Transverse colon (tissue), 3 donors: ENCODE measurements at regions not wholly inside any gene's neighbourhood (a gene's known extent, or its start where the extent isn't known, plus 50 kb on each side); places are given as distances from the start of the nearest gene placed in this dataset.

Source experiments
- POLR2A ChIP-seq: fragments of 450-650 bp; IDR thresholded peaks from one replicate; pipeline ENCODE4 v1.6.1; 2016; ENCODE audit warnings: antibody characterized with exemption, mild to moderate bottlenecking, moderate library complexity
- TF ChIP-seq, protein P1 (sequence below), 5 experiments: fragments of 200-600 bp in 3 of 5; fragments of 450-650 bp in 2 of 5; sonication (generic) in 3 of 5; IDR thresholded peaks; 1 replicate in 2 of 5; 2 replicates in 3 of 5; pipeline ENCODE4 v1.5.1; 2016 to 2017; ENCODE audit warnings: antibody characterized with exemption in 5 of 5, inconsistent platforms in 3 of 5, mild to moderate bottlenecking in 2 of 5, moderate library complexity in 1 of 5

DNA sequence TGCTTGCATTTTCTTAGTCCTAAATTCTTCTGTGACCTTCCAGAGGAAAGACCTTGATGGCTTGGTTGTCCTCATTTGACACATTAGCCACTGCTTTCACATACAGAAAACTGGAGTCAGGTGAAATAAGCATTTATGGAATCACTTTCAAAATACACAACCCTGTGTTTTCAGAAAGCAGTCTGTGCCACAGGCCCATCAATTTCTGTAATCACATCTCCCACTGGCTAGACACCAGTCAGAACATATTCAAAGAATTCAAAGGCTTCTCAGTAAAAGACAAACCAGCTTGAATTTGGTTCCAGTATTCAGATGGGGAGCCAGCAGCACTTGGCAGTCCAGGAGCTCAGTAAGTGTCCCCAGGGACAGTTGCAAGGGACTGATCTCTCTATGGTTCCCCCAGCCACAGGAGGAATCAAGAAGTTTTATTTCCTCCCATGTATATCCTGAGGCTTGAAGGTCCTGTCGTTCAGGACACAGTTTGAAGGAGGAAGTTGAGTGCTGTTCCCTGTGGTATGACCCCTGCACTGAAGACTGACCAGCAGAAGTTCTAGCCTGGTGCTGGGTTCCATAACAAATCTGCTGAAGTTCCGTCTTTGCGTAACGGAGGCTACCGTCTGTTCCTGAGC lies 214.3 kb downstream of the FOXO1 start:
- TF ChIP-seq, protein P1, sequence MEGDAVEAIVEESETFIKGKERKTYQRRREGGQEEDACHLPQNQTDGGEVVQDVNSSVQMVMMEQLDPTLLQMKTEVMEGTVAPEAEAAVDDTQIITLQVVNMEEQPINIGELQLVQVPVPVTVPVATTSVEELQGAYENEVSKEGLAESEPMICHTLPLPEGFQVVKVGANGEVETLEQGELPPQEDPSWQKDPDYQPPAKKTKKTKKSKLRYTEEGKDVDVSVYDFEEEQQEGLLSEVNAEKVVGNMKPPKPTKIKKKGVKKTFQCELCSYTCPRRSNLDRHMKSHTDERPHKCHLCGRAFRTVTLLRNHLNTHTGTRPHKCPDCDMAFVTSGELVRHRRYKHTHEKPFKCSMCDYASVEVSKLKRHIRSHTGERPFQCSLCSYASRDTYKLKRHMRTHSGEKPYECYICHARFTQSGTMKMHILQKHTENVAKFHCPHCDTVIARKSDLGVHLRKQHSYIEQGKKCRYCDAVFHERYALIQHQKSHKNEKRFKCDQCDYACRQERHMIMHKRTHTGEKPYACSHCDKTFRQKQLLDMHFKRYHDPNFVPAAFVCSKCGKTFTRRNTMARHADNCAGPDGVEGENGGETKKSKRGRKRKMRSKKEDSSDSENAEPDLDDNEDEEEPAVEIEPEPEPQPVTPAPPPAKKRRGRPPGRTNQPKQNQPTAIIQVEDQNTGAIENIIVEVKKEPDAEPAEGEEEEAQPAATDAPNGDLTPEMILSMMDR (IDR thresholded peaks at IDR 0.05) = no peak
- TF ChIP-seq POLR2A = no peak
